Upper lobe of right lung (tissue), 1 donor: ENCODE measurements at regions not wholly inside any gene's neighbourhood (a gene's known extent, or its start where the extent isn't known, plus 50 kb on each side); places are given as distances from the start of the nearest gene placed in this dataset.

Experiments used
- ATAC-seq: fragments of 200-7000 bp; cut with Tn5 transposase; one replicate; pipeline ENCODE4 v1.9.1; 2020; ENCODE audit warnings: mild to moderate bottlenecking, moderate library complexity
- DNase-seq: peaks from one replicate; pipeline ENCODE4 v3.0.0-alpha.2; 2020
- H3K27ac ChIP-seq: fragments of 200-600 bp; one replicate; pipeline ENCODE4 v1.8.0; 2022
- H3K27me3 ChIP-seq: fragments of 200-600 bp; one replicate; pipeline ENCODE4 v1.8.0; 2022; ENCODE audit warnings: mild to moderate bottlenecking
- H3K36me3 ChIP-seq: fragments of 200-600 bp; one replicate; pipeline ENCODE4 v1.8.0; 2022
- H3K4me1 ChIP-seq: fragments of 200-600 bp; one replicate; pipeline ENCODE4 v1.8.0; 2022
- H3K4me3 ChIP-seq: fragments of 200-600 bp; one replicate; pipeline ENCODE4 v1.8.0; 2022; ENCODE audit warnings: mild to moderate bottlenecking
- H3K9me3 ChIP-seq: fragments of 200-600 bp; one replicate; pipeline ENCODE4 v1.8.0; 2022
- intact Hi-C: fragments of 100-400 bp; cut with DNase I; formaldehyde crosslinking; loops from one replicate; pipeline ENCODE4 v1.11.0; 2022
- TF ChIP-seq, protein P1 (sequence below): fragments of 200-600 bp; IDR thresholded peaks from one replicate; pipeline ENCODE4 v1.8.0; 2022; ENCODE audit warnings: antibody characterized with exemption
- donor health status: DM: no; HTN: yes; CAD: no; lungs with severe emphysema.

DNA sequence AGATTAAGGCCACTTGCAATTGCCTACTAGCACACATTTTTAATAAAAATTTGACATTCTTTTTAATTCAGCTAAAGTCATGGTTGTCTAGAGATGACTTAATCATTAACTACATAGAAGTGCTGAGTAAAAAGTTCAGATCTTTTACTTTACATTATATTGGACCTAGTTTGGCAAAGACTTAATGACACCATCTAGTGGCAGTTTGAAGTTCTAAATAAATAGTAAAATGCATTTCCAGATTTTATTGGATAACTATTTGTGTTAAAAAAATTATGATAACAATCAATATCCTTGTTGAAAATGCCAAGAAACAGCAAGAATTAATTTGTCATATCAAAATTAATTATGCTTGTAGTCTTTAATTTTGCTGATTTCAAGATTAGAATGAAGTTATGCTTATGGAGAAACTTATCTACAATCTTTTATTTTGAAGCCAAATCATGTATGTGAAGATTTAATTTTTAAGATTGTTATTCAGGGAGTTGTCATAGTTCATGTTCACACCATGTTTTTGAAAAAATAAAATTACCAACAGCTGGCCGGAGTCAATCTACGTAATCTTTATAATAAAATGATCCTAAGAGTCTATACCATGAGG lies 69.6 kb upstream of the PJA2 start:
- H3K4me1 ChIP-seq = peaks cover 7% of the 10 kb centered on the region
- ATAC-seq (no peak), DNase-seq (no peak)
- H3K27ac ChIP-seq = no peak overlapping the region
- H3K9me3 ChIP-seq = no peaks in the 10 kb centered on the region
- no peaks in the 10 kb centered on the region for H3K36me3 ChIP-seq
- TF ChIP-seq, protein P1, sequence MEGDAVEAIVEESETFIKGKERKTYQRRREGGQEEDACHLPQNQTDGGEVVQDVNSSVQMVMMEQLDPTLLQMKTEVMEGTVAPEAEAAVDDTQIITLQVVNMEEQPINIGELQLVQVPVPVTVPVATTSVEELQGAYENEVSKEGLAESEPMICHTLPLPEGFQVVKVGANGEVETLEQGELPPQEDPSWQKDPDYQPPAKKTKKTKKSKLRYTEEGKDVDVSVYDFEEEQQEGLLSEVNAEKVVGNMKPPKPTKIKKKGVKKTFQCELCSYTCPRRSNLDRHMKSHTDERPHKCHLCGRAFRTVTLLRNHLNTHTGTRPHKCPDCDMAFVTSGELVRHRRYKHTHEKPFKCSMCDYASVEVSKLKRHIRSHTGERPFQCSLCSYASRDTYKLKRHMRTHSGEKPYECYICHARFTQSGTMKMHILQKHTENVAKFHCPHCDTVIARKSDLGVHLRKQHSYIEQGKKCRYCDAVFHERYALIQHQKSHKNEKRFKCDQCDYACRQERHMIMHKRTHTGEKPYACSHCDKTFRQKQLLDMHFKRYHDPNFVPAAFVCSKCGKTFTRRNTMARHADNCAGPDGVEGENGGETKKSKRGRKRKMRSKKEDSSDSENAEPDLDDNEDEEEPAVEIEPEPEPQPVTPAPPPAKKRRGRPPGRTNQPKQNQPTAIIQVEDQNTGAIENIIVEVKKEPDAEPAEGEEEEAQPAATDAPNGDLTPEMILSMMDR = peak; percentile 52
- intact Hi-C loops = no loop called here
- H3K27me3 ChIP-seq = no peaks in the 10 kb centered on the region
- H3K4me3 ChIP-seq = no peak overlapping the region

DNA sequence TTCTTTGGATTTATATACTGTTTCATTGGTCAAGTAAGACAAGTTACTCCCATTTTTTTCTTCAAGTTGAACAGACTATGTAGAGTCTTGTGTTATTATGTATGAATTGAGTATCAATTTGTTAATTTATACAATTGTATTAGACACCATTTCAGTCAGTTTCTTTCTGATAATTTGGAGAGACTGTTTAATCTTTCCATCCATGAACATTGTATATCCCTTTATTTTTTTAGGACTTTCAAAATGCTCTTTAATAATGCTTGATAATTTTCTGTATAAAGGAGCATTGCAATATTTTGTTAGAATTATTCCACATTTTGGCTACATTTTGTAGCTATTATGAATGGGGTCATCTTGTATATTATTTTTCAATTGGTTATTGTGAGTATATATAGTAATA lies 69.1 kb upstream of the PJA2 start:
- intact Hi-C loops = no loop called here
- no peak for DNase-seq
- no peak for ATAC-seq

GRCh38 chr5:109476292-109476691 lies 66.5 kb upstream of the PJA2 start:
- H3K27me3 ChIP-seq = no peaks in the 10 kb centered on the region
- ATAC-seq (no peak), DNase-seq (no peak)
- no peak overlapping the region for H3K27ac ChIP-seq
- H3K4me3 ChIP-seq = no peak overlapping the region
- intact Hi-C loops = no loop called here
- H3K36me3 ChIP-seq = no peaks in the 10 kb centered on the region
- H3K4me1 ChIP-seq = no peaks in the 10 kb centered on the region
- H3K9me3 ChIP-seq = no peaks in the 10 kb centered on the region
- TF ChIP-seq, protein P1 = no peak

More for the DNA sequence above, 69.1 kb upstream of the PJA2 start:
- TF ChIP-seq, protein P1 = no peak
- H3K9me3 ChIP-seq = no peaks in the 10 kb centered on the region
- H3K27ac ChIP-seq = no peak overlapping the region
- H3K4me3 ChIP-seq = no peak overlapping the region
- no peaks in the 10 kb centered on the region for H3K36me3 ChIP-seq
- H3K27me3 ChIP-seq = no peaks in the 10 kb centered on the region
- H3K4me1 ChIP-seq = peaks cover 2% of the 10 kb centered on the region

- Histone ChIP-seq H3K27ac (no peak overlapping the region), H3K9me3 (no peaks in the 10 kb centered on the region), H3K36me3 (no peaks in the 10 kb centered on the region), H3K27me3 (no peaks in the 10 kb centered on the region), H3K4me3 (no peak overlapping the region), H3K4me1 (peaks cover 4% of the 10 kb centered on the region)
- intact Hi-C loops = no loop called here
- DNase-seq (no peak), ATAC-seq (peak; percentile 23)
- TF ChIP-seq, protein P1 = no peak
Observed at GRCh38 chr5:109469896-109470662, 60.3 kb upstream of the PJA2 start.

- DNase-seq = peak; percentile 94
- ATAC-seq = peak; percentile 98
- no peaks in the 10 kb centered on the region for H3K27me3 ChIP-seq
- H3K4me3 ChIP-seq = no peak overlapping the region
- TF ChIP-seq, protein P1 = peak; percentile 80
- no peaks in the 10 kb centered on the region for H3K36me3 ChIP-seq
- intact Hi-C loops = no loop called here
- H3K4me1 ChIP-seq = peaks cover 4% of the 10 kb centered on the region
- H3K27ac ChIP-seq = no peak overlapping the region
- no peaks in the 10 kb centered on the region for H3K9me3 ChIP-seq
Observed at GRCh38 chr5:109468737-109469420, 59.1 kb upstream of the PJA2 start.
